ENCODE measurements at regions not wholly inside any gene's neighbourhood (a gene's known extent, or its start where the extent isn't known, plus 50 kb on each side); places are given as distances from the start of the nearest gene placed in this dataset.

GRCh38 chr1:73761559-73761958, 436.4 kb downstream of the LRRIQ3 start:
- Histone ChIP-seq H4K20me1 (replicated peaks; ENCODE audit: control insufficient read depth, extremely low read depth, insufficient read depth, low read length) (no peaks in the 10 kb centered on the region), H3K79me2 (ENCODE audit: control insufficient read depth, insufficient read depth, low read length) (no peaks in the 10 kb centered on the region), H3K9me1 (replicated peaks; ENCODE audit: control insufficient read depth, extremely low read depth, insufficient read depth, low read length) (no peaks in the 10 kb centered on the region), H3K4me2 (ENCODE audit: insufficient read depth, low read length) (no peak overlapping the region), H3K9me3 (replicated peaks; ENCODE audit: control insufficient read depth, insufficient read depth, low read length) (peaks cover 1% of the 10 kb centered on the region), H3K36me3 (ENCODE audit: control insufficient read depth in 2 of 2, extremely low read depth in 1 of 2, insufficient read depth in 2 of 2, low read length in 2 of 2) (no peaks in the 10 kb centered on the region), H3K4me3 (replicated peaks in 1 of 3; ENCODE audit: insufficient read depth in 1 of 3, low read depth in 1 of 3, low read length in 3 of 3) (no peak overlapping the region), H3K9ac (replicated peaks; ENCODE audit: extremely low read depth, insufficient read depth, low read length) (no peak overlapping the region), H2AFZ (ENCODE audit: low read depth, low read length) (no peak overlapping the region), H3K27ac (ENCODE audit: insufficient read depth, low read depth, low read length) (no peak overlapping the region), H3K4me1 (ENCODE audit: control insufficient read depth, extremely low read depth, insufficient read depth, low read length) (no peaks in the 10 kb centered on the region), H3K27me3 (ENCODE audit: control insufficient read depth in 2 of 2, insufficient read depth in 2 of 2, low read length in 2 of 2) (no peaks in the 10 kb centered on the region)
- ChIA-PET POLR2A (no interaction called here), CTCF (no interaction called here)
- TF ChIP-seq POLR2AphosphoS5 (IDR thresholded peaks at IDR 0.05; ENCODE audit: insufficient read depth, low read depth, low read length) (no peak), MAX (IDR thresholded peaks at IDR 0.05; ENCODE audit: insufficient read depth, insufficient read length) (no peak), GATA2 (IDR thresholded peaks at IDR 0.05; ENCODE audit: insufficient read depth, insufficient read length, low read depth, low read length) (no peak), FOS (IDR thresholded peaks at IDR 0.05; ENCODE audit: borderline replicate concordance, insufficient read depth, low read length) (no peak), EZH2 (IDR thresholded peaks at IDR 0.05; ENCODE audit: borderline replicate concordance, low read depth, low read length, severe bottlenecking) (no peak), POLR2A (IDR thresholded peaks at IDR 0.05; ENCODE audit: low read depth, low read length) (no peak), MYC (IDR thresholded peaks at IDR 0.05; ENCODE audit: low read depth, low read length) (no peak)
- FAIRE-seq (no peak), DNase-seq (ENCODE audit: low read depth, low spot score) (no peak)
- intact Hi-C loops (cut with micrococcal nuclease) = no loop called here
- dilution Hi-C loops (cut with MboI; ENCODE audit: extremely low pct_ligation_motif_present, low sequenced_read_pairs) = no loop called here
- no TSS peak for BruUV-seq (replicated peaks)

- TF ChIP-seq POLR2A (IDR thresholded peaks at IDR 0.05; ENCODE audit: low read depth, low read length) = no peak
- no peak for TF ChIP-seq POLR2AphosphoS5 (IDR thresholded peaks at IDR 0.05; ENCODE audit: insufficient read depth, low read depth, low read length)
- TF ChIP-seq JUN (IDR thresholded peaks at IDR 0.05; ENCODE audit: borderline replicate concordance, insufficient read depth, insufficient read length, low read depth) = no peak
- no peak for TF ChIP-seq GATA2 (IDR thresholded peaks at IDR 0.05; ENCODE audit: insufficient read depth, insufficient read length, low read depth, low read length)
- no peak for TF ChIP-seq MYC (IDR thresholded peaks at IDR 0.05; ENCODE audit: low read depth, low read length)
- TF ChIP-seq FOS (IDR thresholded peaks at IDR 0.05; ENCODE audit: borderline replicate concordance, insufficient read depth, low read length) = no peak
- TF ChIP-seq MAX (IDR thresholded peaks at IDR 0.05; ENCODE audit: insufficient read depth, insufficient read length) = no peak
- no peak for TF ChIP-seq EZH2 (IDR thresholded peaks at IDR 0.05; ENCODE audit: borderline replicate concordance, low read depth, low read length, severe bottlenecking)
- no peak for TF ChIP-seq CTCF (IDR thresholded peaks at IDR 0.05; ENCODE audit: extremely low read depth in 1 of 2, insufficient read depth in 1 of 2, low read depth in 1 of 2, low read length in 2 of 2)
- Histone ChIP-seq H3K9me3 (replicated peaks; ENCODE audit: control insufficient read depth, insufficient read depth, low read length) (peaks cover 1% of the 10 kb centered on the region), H3K79me2 (ENCODE audit: control insufficient read depth, insufficient read depth, low read length) (no peaks in the 10 kb centered on the region), H4K20me1 (replicated peaks; ENCODE audit: control insufficient read depth, extremely low read depth, insufficient read depth, low read length) (no peaks in the 10 kb centered on the region), H3K27ac (ENCODE audit: insufficient read depth, low read depth, low read length) (no peak overlapping the region), H3K4me3 (replicated peaks in 1 of 3; ENCODE audit: insufficient read depth in 1 of 3, low read depth in 1 of 3, low read length in 3 of 3) (no peak overlapping the region), H3K9ac (replicated peaks; ENCODE audit: extremely low read depth, insufficient read depth, low read length) (no peak overlapping the region), H3K4me1 (ENCODE audit: control insufficient read depth, extremely low read depth, insufficient read depth, low read length) (no peaks in the 10 kb centered on the region), H3K27me3 (ENCODE audit: control insufficient read depth in 2 of 2, insufficient read depth in 2 of 2, low read length in 2 of 2) (no peaks in the 10 kb centered on the region), H3K4me2 (ENCODE audit: insufficient read depth, low read length) (no peak overlapping the region), H3K9me1 (replicated peaks; ENCODE audit: control insufficient read depth, extremely low read depth, insufficient read depth, low read length) (no peaks in the 10 kb centered on the region), H2AFZ (ENCODE audit: low read depth, low read length) (no peak overlapping the region), H3K36me3 (ENCODE audit: control insufficient read depth in 2 of 2, extremely low read depth in 1 of 2, insufficient read depth in 2 of 2, low read length in 2 of 2) (no peaks in the 10 kb centered on the region)
- intact Hi-C loops (cut with micrococcal nuclease) (no loop called here), dilution Hi-C loops (cut with MboI; ENCODE audit: extremely low pct_ligation_motif_present, low sequenced_read_pairs) (no loop called here)
- DNase-seq (ENCODE audit: low read depth, low spot score) (no peak), FAIRE-seq (no peak)
- no TSS peak for BruUV-seq (replicated peaks)
- ChIA-PET POLR2A (no interaction called here), CTCF (no interaction called here)
Observed at GRCh38 chr1:73759011-73759410, 439.0 kb downstream of the LRRIQ3 start.

Data from endothelial cell of umbilical vein (primary cell).